ENCODE measurements at regions not wholly inside any gene's neighbourhood (a gene's known extent, or its start where the extent isn't known, plus 50 kb on each side); places are given as distances from the start of the nearest gene placed in this dataset.
"Not testable (repeated sequence)": the region's sequence is repeated elsewhere in the genome, so short reads cannot be mapped to it uniquely, and the experiment has no call there.

GRCh38 chr16:26856271-26856670, 210.5 kb upstream of the C16orf82 start:
- DNase-seq (ENCODE audit: low read depth in 4 of 4, low spot score in 1 of 4) = no peak

GRCh38 chr16:26856791-26857190, 209.9 kb upstream of the C16orf82 start:
- no peak for DNase-seq (ENCODE audit: low read depth in 4 of 4, low spot score in 1 of 4)

- DNase-seq (ENCODE audit: low read depth in 4 of 4, low spot score in 1 of 4) = no peak
Measured at GRCh38 chr16:26857371-26857770, 209.4 kb upstream of the C16orf82 start.

GRCh38 chr16:26860506-26860905, 206.2 kb upstream of the C16orf82 start:
- DNase-seq (ENCODE audit: low read depth in 4 of 4, low spot score in 1 of 4) = no peak

- no peak for DNase-seq (ENCODE audit: low read depth in 4 of 4, low spot score in 1 of 4)
Measured at GRCh38 chr16:26863931-26864330, 202.8 kb upstream of the C16orf82 start.

GRCh38 chr16:26874318-26874717, 192.4 kb upstream of the C16orf82 start:
- DNase-seq (ENCODE audit: low read depth in 4 of 4, low spot score in 1 of 4) = not testable (repeated sequence)

- DNase-seq (ENCODE audit: low read depth in 4 of 4, low spot score in 1 of 4) = no peak
Measured at GRCh38 chr16:26877421-26877820, 189.3 kb upstream of the C16orf82 start.

- no peak for DNase-seq (ENCODE audit: low read depth in 4 of 4, low spot score in 1 of 4)
Measured at GRCh38 chr16:26885674-26886073, 181.1 kb upstream of the C16orf82 start.

GRCh38 chr16:26889740-26890139, 177.0 kb upstream of the C16orf82 start:
- DNase-seq (ENCODE audit: low read depth in 4 of 4, low spot score in 1 of 4) = no peak

- no peak for DNase-seq (ENCODE audit: low read depth in 4 of 4, low spot score in 1 of 4)
Measured at GRCh38 chr16:26898200-26898599, 168.5 kb upstream of the C16orf82 start.

- DNase-seq (ENCODE audit: low read depth in 4 of 4, low spot score in 1 of 4) = no peak
Measured at GRCh38 chr16:26901196-26901861, 165.4 kb upstream of the C16orf82 start.

- no peak for DNase-seq (ENCODE audit: low read depth in 4 of 4, low spot score in 1 of 4)
Measured at GRCh38 chr16:26901983-26902382, 164.7 kb upstream of the C16orf82 start.

GRCh38 chr16:26905336-26905735, 161.4 kb upstream of the C16orf82 start:
- DNase-seq (ENCODE audit: low read depth in 4 of 4, low spot score in 1 of 4) = no peak

GRCh38 chr16:26909623-26910022, 157.1 kb upstream of the C16orf82 start:
- no peak for DNase-seq (ENCODE audit: low read depth in 4 of 4, low spot score in 1 of 4)

GRCh38 chr16:26911436-26911835, 155.3 kb upstream of the C16orf82 start:
- no peak for DNase-seq (ENCODE audit: low read depth in 4 of 4, low spot score in 1 of 4)

- no peak for DNase-seq (ENCODE audit: low read depth in 4 of 4, low spot score in 1 of 4)
Measured at GRCh38 chr16:26913851-26914250, 152.9 kb upstream of the C16orf82 start.

GRCh38 chr16:26930786-26931581, 135.7 kb upstream of the C16orf82 start:
- no peak for DNase-seq (ENCODE audit: low read depth in 4 of 4, low spot score in 1 of 4)

GRCh38 chr16:26950636-26951035, 116.1 kb upstream of the C16orf82 start:
- DNase-seq (ENCODE audit: low read depth in 4 of 4, low spot score in 1 of 4) = no peak

GRCh38 chr16:26951950-26952349, 114.8 kb upstream of the C16orf82 start:
- DNase-seq (ENCODE audit: low read depth in 4 of 4, low spot score in 1 of 4) = no peak

- DNase-seq (ENCODE audit: low read depth in 4 of 4, low spot score in 1 of 4) = no peak
Measured at GRCh38 chr16:26952411-26952810, 114.3 kb upstream of the C16orf82 start.

GRCh38 chr16:26957283-26957859, 109.4 kb upstream of the C16orf82 start:
- no peak for DNase-seq (ENCODE audit: low read depth in 4 of 4, low spot score in 1 of 4)

GRCh38 chr16:26959416-26960009, 107.2 kb upstream of the C16orf82 start:
- no peak for DNase-seq (ENCODE audit: low read depth in 4 of 4, low spot score in 1 of 4)

Measured in stimulated activated CD4-positive, alpha-beta T cell treated with anti-CD3 and anti-CD28 coated beads, Interleukin-1b, Interleukin-23, amount 100 ng/mL, for 24 hours (primary cell).